T47D (cell line): ENCODE measurements at regions not wholly inside any gene's neighbourhood (a gene's known extent, or its start where the extent isn't known, plus 50 kb on each side); places are given as distances from the start of the nearest gene placed in this dataset.

Source experiments
- DNase-seq, 2 experiments: peaks; one replicate each; pipeline versions ENCODE4 v3.0.0 to v3.0.0-alpha.2; 2011 to 2012; ENCODE audit warnings: low read depth in 1 of 2, low spot score in 1 of 2
- JUND ChIP-seq: IDR thresholded peaks from 2 replicates; pipeline ENCODE4 v1.6.1; 2012; ENCODE audit warnings: low read depth
- in situ Hi-C: cut with HindIII; loops from 2 replicates; pipeline ENCODE4 v1.10.0; 2016; ENCODE audit warnings: low sequenced_read_pairs, low pct_unique_long_range_greater_than_20kb

DNA sequence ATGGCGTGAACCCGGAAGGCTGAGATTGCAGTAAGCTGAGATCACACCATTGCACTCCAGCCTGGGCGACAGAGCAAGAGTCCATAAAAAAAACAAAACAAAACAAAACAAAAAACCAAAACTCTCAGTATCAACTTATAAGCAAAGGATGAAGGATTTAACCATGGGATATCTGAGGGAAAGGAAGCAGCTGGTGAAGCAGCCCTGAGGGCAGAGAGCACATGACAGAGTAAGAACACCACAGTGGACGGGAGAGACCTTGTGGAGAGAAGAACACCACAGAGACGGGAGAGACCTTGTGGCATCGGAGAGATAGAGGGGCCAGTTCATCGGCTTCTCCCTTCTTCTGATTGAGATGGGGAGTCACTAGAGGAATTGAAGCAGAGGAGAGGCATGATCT, 697.2 kb downstream of the HDGFL1 start:
- no peak for TF ChIP-seq JUND
- in situ Hi-C loops: no loop called here
- no peak for DNase-seq

DNA sequence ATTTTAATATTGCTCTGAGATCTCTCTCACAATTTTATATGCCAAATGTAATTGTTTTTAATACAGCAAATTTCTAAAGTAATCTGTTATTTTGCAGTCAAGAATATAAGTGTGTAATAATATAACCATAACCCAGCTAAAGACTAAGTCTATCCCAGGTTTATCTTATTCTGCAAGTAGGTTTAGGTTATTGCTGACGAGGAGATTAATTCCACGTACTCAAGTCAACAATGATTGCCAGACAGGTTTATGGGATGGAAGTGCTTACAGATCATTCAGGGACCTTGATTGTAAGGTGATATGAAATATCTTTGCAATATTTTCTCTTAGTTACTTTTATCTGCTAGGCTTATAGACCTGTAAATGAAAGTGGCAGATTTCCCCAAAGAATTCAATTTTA, 698.3 kb downstream of the HDGFL1 start:
- no peak for DNase-seq
- in situ Hi-C loops: no loop called here

GRCh38 chr6:23268348-23268747, 699.0 kb downstream of the HDGFL1 start:
- in situ Hi-C loops: no loop called here
- TF ChIP-seq JUND: no peak

More for the DNA sequence above, 698.3 kb downstream of the HDGFL1 start:
- no peak for TF ChIP-seq JUND

GRCh38 chr6:23269436-23269835, 700.1 kb downstream of the HDGFL1 start:
- peak in 1 of 2 experiments; percentile 5 for DNase-seq
- in situ Hi-C loops: no loop called here
- no peak for TF ChIP-seq JUND

More at GRCh38 chr6:23268348-23268747, 699.0 kb downstream of the HDGFL1 start:
- DNase-seq: no peak

DNA sequence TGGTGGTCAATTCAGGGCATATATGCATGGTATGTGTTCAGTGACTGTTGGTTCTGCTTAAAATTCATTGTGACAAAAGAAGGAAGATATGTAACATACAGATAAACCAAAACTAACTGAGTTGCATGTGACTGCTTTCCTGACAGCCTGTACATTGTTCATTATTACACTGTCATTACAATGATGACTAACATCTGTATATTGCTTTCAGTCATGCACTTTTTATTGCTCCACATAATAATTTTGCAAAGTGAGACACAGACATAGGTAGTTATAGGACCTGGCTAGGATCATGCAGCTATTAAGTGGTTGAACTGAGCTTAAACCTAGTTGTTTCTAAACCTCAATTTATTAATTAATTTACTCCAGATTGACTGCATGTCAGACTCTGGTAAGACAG, 703.2 kb downstream of the HDGFL1 start:
- no peak for TF ChIP-seq JUND
- DNase-seq: no peak
- in situ Hi-C loops: no loop called here

DNA sequence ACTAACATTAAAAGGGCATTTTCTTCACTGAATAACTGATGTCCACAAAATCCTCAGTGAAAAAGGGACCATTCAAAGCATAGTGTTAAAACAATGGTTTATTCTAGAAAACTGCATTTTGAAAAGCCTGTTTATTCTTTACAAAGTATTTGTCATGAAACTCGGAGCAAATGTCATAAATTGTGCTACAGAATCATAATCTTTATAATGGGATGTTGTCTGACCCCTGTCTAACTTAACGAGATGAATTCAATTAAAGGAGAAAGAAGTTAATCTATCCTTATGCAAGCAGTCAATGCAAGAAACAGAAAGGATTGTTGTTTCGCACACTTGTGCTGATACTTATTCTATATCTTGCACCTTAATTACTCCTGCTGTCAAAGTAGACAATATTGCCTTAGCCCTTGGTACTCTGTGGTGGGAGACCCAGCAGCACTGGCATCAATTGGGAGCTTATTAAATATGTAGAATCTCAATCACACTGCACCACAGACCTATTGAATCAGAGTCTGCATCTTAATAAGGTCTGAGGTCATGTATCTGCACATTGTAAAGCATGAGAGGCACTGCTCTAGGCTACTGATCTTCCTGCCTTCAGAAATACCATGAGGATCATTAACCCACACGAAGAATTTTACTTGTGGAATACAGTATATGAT, 708.3 kb downstream of the HDGFL1 start:
- in situ Hi-C loops: no loop called here
- TF ChIP-seq JUND: no peak
- DNase-seq: no peak

DNA sequence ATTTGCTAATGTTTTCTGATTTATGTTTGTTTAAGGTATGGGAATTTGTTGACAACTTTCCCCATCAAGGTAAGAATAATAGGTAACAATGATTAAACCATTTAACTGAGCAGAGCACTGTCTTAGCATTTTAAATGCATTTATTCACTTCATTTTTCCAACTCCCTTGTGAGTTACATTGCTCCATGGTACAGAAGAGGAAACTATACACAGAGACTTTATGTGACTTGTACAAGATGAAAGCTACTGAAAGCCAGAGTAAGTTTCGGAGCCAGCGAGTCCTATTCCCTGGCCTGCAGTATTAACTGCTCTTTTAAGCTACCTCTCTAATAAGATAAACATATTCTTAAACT, 708.8 kb downstream of the HDGFL1 start:
- TF ChIP-seq JUND: no peak
- in situ Hi-C loops: no loop called here
- no peak for DNase-seq

- in situ Hi-C loops: no loop called here
These were observed 711.1 kb downstream of the HDGFL1 start for GRCh38 chr6:23280437-23280836.

DNA sequence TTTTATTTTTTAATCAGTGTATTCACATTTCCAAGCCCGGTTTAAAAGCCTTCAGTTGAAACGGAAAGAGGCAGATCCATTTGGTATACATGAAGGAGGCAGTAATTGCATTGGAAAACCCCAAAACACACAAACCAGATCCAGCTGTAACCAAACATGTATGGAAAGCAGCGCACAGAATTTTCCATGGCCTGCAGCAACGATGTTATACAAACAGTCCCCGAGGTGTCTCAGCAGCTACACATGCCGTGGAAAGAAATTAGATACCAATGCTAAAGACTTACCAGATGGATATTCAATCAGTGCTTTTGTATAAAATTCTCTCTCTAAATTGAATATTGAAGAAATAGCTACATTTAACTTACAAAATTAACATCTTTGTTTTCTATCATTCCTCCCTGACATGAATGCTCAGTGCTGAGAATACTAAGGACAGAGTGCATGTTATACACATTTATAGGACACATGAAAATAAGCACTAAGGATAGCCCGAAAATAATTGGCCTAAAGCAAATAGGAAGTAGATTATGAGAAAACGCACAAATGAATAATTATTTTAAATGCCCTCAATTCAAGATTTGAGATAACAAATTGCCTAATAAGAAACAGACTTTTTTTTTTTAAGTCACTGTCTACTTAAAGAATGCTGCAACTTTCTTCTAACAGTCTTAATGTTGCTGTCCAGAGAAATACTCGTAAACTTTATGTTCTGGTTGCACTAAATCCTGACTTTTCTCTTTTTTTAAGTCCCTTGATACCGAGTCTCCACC, 713.1 kb downstream of the HDGFL1 start:
- DNase-seq: no peak
- in situ Hi-C loops: no loop called here
- TF ChIP-seq JUND: no peak

More at GRCh38 chr6:23280437-23280836, 711.1 kb downstream of the HDGFL1 start:
- no peak for TF ChIP-seq JUND
- DNase-seq: no peak

DNA sequence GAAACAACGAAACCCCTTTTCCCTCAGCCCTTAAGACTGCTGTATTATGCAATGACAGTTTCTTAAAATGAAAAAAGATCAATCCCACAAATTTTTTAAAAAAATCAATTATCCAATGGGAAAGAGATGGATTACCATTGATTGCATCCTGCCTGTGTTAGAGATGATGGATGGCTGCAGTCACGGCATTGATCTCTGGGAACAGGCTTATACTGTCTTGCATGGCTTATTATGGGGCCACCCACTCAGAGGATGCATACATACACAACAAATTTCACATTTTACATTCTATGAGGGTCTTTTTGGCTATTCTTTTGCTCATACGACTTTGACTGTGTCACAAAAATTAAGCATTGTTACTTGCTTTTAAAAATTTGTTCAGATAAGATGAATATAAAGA, 724.3 kb downstream of the HDGFL1 start:
- in situ Hi-C loops: no loop called here
- no peak for TF ChIP-seq JUND
- no peak for DNase-seq

GRCh38 chr6:23301556-23301955, 732.2 kb downstream of the HDGFL1 start:
- TF ChIP-seq JUND: no peak
- in situ Hi-C loops: no loop called here
- no peak for DNase-seq

DNA sequence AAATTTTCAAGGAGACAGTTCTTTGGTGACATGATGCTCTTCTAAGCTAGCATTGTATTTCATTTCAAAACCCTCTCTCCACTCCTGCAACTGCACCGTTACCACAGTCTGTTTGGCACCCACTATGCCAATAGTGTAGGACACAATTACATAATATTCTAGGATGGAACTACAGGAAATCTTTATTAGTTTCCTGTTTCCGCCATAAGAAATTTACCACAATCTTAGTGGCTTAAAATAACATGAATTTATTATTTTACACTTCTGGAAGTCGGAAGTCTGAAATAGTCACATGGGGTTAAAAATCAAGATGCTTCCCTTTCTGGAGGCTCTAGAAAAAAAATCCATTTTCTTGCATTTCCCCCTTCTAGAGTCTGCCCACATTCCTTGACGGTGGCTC, 733.1 kb downstream of the HDGFL1 start:
- in situ Hi-C loops: no loop called here
- no peak for DNase-seq

DNA sequence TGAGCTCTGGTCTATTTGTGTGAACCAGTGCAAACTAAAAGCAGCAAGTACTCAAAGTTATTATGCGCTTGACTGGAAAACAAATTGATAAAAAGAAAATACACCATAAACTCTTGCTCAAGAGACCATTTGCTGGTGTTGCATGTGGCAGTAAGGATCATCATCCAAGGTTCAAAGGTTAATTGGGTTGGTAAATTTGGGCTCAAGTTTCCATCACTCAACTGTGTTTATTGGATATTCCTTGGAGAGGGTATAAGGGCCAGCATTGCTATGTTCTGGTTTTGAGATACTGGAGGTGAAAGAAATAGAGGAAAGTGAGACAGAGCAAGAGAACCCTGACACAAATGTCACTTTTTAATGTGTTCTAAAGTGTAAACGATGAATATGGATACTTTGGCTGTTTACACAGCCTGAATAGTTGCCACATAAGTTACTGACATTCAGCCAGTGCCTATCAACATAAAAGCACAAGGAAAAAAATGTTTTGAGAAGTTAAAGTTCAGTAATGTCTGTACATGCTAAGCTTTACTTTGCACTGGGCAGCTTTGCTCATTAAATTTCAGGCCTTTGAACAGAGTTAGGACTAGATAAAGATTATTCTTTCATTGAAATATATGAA, 736.1 kb downstream of the HDGFL1 start:
- no peak for TF ChIP-seq JUND
- DNase-seq: no peak
- in situ Hi-C loops: no loop called here

More for the DNA sequence above, 733.1 kb downstream of the HDGFL1 start:
- no peak for TF ChIP-seq JUND
